ENCODE measurements at regions not wholly inside any gene's neighbourhood (a gene's known extent, or its start where the extent isn't known, plus 50 kb on each side); places are given as distances from the start of the nearest gene placed in this dataset.

DNA sequence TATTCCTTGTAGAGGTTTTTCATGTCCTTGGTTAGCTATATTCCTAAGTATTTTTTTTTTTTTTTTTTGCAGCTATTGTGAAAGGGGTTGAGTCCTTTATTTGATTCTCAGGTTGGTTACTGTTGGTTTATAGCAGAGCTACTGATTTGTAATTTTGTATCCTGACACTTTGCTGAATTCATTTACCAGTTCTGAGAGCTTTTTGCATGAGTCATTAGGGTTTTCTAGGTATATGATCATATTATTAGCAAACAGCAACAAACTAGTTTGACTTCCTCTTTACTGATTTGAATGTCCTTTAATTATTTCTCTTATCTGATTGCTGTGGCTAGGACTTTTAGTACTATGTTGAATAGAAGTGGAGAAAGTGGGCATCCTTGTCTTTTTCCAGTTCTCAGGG, 737.4 kb downstream of the ZNF385D start:
- TF ChIP-seq, protein P1, sequence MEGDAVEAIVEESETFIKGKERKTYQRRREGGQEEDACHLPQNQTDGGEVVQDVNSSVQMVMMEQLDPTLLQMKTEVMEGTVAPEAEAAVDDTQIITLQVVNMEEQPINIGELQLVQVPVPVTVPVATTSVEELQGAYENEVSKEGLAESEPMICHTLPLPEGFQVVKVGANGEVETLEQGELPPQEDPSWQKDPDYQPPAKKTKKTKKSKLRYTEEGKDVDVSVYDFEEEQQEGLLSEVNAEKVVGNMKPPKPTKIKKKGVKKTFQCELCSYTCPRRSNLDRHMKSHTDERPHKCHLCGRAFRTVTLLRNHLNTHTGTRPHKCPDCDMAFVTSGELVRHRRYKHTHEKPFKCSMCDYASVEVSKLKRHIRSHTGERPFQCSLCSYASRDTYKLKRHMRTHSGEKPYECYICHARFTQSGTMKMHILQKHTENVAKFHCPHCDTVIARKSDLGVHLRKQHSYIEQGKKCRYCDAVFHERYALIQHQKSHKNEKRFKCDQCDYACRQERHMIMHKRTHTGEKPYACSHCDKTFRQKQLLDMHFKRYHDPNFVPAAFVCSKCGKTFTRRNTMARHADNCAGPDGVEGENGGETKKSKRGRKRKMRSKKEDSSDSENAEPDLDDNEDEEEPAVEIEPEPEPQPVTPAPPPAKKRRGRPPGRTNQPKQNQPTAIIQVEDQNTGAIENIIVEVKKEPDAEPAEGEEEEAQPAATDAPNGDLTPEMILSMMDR (IDR thresholded peaks at IDR 0.05) = no peak
- TF ChIP-seq POLR2AphosphoS5 (IDR thresholded peaks at IDR 0.05) = no peak
